GM12878 (cell line): ENCODE measurements at regions not wholly inside any gene's neighbourhood (a gene's known extent, or its start where the extent isn't known, plus 50 kb on each side); places are given as distances from the start of the nearest gene placed in this dataset.

Experiments
- ATF3 ChIP-seq: IDR thresholded peaks from 2 replicates; pipeline ENCODE4 v1.6.1; 2011; ENCODE audit warnings: low read depth, mild to moderate bottlenecking, low read length, moderate library complexity, borderline replicate concordance; ENCODE audit errors: extremely low read depth
- CTCF ChIP-seq, 3 experiments: IDR thresholded peaks in 2 of 3; conservative IDR thresholded peaks in 1 of 3; 2 replicates each; pipeline ENCODE4 v1.5.1; 2011; ENCODE audit warnings: low read depth in 3 of 3, low read length in 3 of 3, mild to moderate bottlenecking in 3 of 3, control low read depth in 2 of 3, moderate library complexity in 2 of 3, inconsistent platforms in 1 of 3, mixed read lengths in 1 of 3; ENCODE audit not compliant: control insufficient read depth in 2 of 3, insufficient read depth in 1 of 3; ENCODE audit errors: extremely low read depth in 1 of 3
- GABPA ChIP-seq: IDR thresholded peaks from 2 replicates; pipeline ENCODE4 v1.6.1; 2014; ENCODE audit warnings: antibody characterized with exemption, low read depth, mild to moderate bottlenecking, inconsistent platforms
- JUND ChIP-seq: IDR thresholded peaks from 2 replicates; pipeline ENCODE4 v1.6.1; 2012; ENCODE audit warnings: low read depth, mild to moderate bottlenecking, low read length, improper control_type of control experiment, moderate library complexity
- MAX ChIP-seq: IDR thresholded peaks from 2 replicates; pipeline ENCODE4 v1.6.1; 2012; ENCODE audit warnings: low read depth, low read length, improper control_type of control experiment
- NFXL1 ChIP-seq: fragments of 450-650 bp; IDR thresholded peaks from 2 replicates; pipeline ENCODE4 v1.6.1; 2017; ENCODE audit warnings: antibody characterized with exemption, mild to moderate bottlenecking, borderline replicate concordance
- NKRF ChIP-seq: fragments of 450-650 bp; conservative IDR thresholded peaks from 2 replicates; pipeline ENCODE4 v1.6.1; 2017; ENCODE audit warnings: mild to moderate bottlenecking, moderate library complexity
- POLR2A ChIP-seq: IDR thresholded peaks from 2 replicates; pipeline ENCODE4 v1.6.1; 2011; ENCODE audit warnings: low read depth, mild to moderate bottlenecking, low read length
- RAD51 ChIP-seq: fragments of 450-650 bp; IDR thresholded peaks from 2 replicates; pipeline ENCODE4 v1.6.1; 2016; ENCODE audit warnings: moderate library complexity, mild to moderate bottlenecking, inconsistent platforms
- RFX5 ChIP-seq: IDR thresholded peaks from 2 replicates; pipeline ENCODE4 v1.6.1; 2011; ENCODE audit warnings: low read depth, low read length, improper control_type of control experiment

- no peak for TF ChIP-seq POLR2A
- peak; percentile 65 to 67 (median 66) for TF ChIP-seq CTCF (IDR thresholded peaks at IDR 0.05 in 2 of 3, conservative IDR thresholded peaks at IDR 0.05 in 1 of 3; ENCODE audit: control insufficient read depth in 2 of 3, extremely low read depth in 1 of 3, insufficient read depth in 1 of 3, low read depth in 3 of 3, low read length in 3 of 3)
- no peak for TF ChIP-seq NFXL1
- no peak for TF ChIP-seq RFX5
- TF ChIP-seq GABPA = no peak
- no peak for TF ChIP-seq RAD51
- TF ChIP-seq JUND = no peak
- TF ChIP-seq NKRF = no peak
- TF ChIP-seq MAX = no peak
- no peak for TF ChIP-seq ATF3
These were observed 88.6 kb upstream of the ZNF280D start for GRCh38 chr15:56821721-56822425.
